Adrenal gland (tissue), 5 donors: ENCODE measurements at regions not wholly inside any gene's neighbourhood (a gene's known extent, or its start where the extent isn't known, plus 50 kb on each side); places are given as distances from the start of the nearest gene placed in this dataset.
"Not testable (repeated sequence)": the region's sequence is repeated elsewhere in the genome, so short reads cannot be mapped to it uniquely, and the experiment has no call there.

ENCODE experiments used
- POLR2A ChIP-seq, 2 donors: fragments of 450-650 bp; IDR thresholded peaks; one replicate each; pipeline ENCODE4 v1.6.1; 2017; ENCODE audit warnings: antibody characterized with exemption in 2 of 2, mild to moderate bottlenecking in 2 of 2, moderate library complexity in 1 of 2
- TF ChIP-seq, protein P1 (sequence below), 6 experiments: fragments of 450-650 bp in 4 of 6; fragments of 200-600 bp in 2 of 6; sonication (generic) in 1 of 6; IDR thresholded peaks; 1 replicate in 5 of 6; 2 replicates in 1 of 6; pipeline versions ENCODE4 v1.5.1 to v1.8.0; 2016 to 2021; ENCODE audit warnings: antibody characterized with exemption in 6 of 6, mild to moderate bottlenecking in 2 of 6, moderate library complexity in 1 of 6
- donor health status: DM: no; HTN: no; CAD: no.

DNA sequence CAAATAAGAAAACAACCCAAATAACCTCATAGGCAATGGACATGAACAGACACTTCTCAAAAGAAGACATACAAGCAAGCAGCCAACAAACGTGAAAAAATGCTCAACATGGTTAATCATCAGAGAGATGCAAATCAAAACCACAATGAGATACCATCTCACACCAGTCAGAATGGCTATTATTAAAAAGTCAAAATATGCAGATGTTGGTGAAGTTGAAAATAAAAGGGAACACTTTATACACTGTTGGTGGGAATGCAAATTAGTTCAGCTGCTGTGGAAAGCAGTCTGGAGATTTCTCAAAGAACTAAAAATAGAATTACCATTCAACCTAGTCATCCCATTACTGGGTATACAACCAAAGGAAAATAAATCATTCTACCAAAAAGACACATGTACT lies 606.4 kb downstream of the KCTD12 start:
- not testable (repeated sequence) for TF ChIP-seq POLR2A (IDR thresholded peaks at IDR 0.05)
- TF ChIP-seq, protein P1, sequence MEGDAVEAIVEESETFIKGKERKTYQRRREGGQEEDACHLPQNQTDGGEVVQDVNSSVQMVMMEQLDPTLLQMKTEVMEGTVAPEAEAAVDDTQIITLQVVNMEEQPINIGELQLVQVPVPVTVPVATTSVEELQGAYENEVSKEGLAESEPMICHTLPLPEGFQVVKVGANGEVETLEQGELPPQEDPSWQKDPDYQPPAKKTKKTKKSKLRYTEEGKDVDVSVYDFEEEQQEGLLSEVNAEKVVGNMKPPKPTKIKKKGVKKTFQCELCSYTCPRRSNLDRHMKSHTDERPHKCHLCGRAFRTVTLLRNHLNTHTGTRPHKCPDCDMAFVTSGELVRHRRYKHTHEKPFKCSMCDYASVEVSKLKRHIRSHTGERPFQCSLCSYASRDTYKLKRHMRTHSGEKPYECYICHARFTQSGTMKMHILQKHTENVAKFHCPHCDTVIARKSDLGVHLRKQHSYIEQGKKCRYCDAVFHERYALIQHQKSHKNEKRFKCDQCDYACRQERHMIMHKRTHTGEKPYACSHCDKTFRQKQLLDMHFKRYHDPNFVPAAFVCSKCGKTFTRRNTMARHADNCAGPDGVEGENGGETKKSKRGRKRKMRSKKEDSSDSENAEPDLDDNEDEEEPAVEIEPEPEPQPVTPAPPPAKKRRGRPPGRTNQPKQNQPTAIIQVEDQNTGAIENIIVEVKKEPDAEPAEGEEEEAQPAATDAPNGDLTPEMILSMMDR (IDR thresholded peaks at IDR 0.05), result not testable (repeated sequence)
